ENCODE measurements at regions not wholly inside any gene's neighbourhood (a gene's known extent, or its start where the extent isn't known, plus 50 kb on each side); places are given as distances from the start of the nearest gene placed in this dataset.

- Histone ChIP-seq H3K4me2 (ENCODE audit: insufficient read depth, insufficient read length, low read length) (no peak overlapping the region), H3K18ac (ENCODE audit: insufficient read length, low read depth, low read length) (no peak overlapping the region), H4K8ac (replicated peaks; ENCODE audit: insufficient read length, low read depth, low read length) (no peak overlapping the region), H2BK5ac (ENCODE audit: insufficient read length, low read length) (no peak overlapping the region), H3K79me2 (ENCODE audit: insufficient read depth, low read length) (no peaks in the 10 kb centered on the region), H3K4ac (ENCODE audit: low read depth, low read length) (no peak overlapping the region), H3K27me3 (ENCODE audit: insufficient read depth, low read length) (no peaks in the 10 kb centered on the region), H3K56ac (ENCODE audit: insufficient read length, low read depth, low read length) (no peak overlapping the region), H2AK5ac (ENCODE audit: insufficient read length, low read length) (no peak overlapping the region), H2AFZ (ENCODE audit: low read length) (no peak overlapping the region), H3T11ph (ENCODE audit: low read length) (no peak overlapping the region), H4K5ac (ENCODE audit: insufficient read length, low read depth, low read length) (no peak overlapping the region), H4K91ac (ENCODE audit: insufficient read length, low read depth, low read length) (no peak overlapping the region), H4K20me1 (ENCODE audit: control insufficient read depth, insufficient read depth, insufficient read length) (no peaks in the 10 kb centered on the region), H3K27ac (ENCODE audit: insufficient read length, low read depth, low read length) (no peak overlapping the region), H3K23me2 (ENCODE audit: insufficient read length, low read depth, low read length, poor library complexity, severe bottlenecking) (no peaks in the 10 kb centered on the region), H2BK15ac (ENCODE audit: low read depth, low read length) (no peak overlapping the region), H3K9ac (ENCODE audit: extremely low read depth, insufficient read length, low read length) (no peak overlapping the region), H2BK12ac (ENCODE audit: insufficient read length, low read depth, low read length) (no peak overlapping the region), H3K79me1 (ENCODE audit: insufficient read depth, low read depth, low read length, poor library complexity, severe bottlenecking) (no peaks in the 10 kb centered on the region), H3K9me3 (ENCODE audit: control insufficient read depth, low read depth, low read length) (no peaks in the 10 kb centered on the region), H2BK120ac (ENCODE audit: low read depth, low read length, poor library complexity, severe bottlenecking) (no peak overlapping the region), H3K4me1 (ENCODE audit: insufficient read depth, low read length) (no peaks in the 10 kb centered on the region), H2BK20ac (ENCODE audit: low read depth, low read length, poor library complexity, severe bottlenecking) (no peak overlapping the region), H3K23ac (ENCODE audit: insufficient read length, low read depth, low read length) (no peak overlapping the region), H3K14ac (ENCODE audit: insufficient read depth, low read length) (no peak overlapping the region)
- TF ChIP-seq, protein P1, sequence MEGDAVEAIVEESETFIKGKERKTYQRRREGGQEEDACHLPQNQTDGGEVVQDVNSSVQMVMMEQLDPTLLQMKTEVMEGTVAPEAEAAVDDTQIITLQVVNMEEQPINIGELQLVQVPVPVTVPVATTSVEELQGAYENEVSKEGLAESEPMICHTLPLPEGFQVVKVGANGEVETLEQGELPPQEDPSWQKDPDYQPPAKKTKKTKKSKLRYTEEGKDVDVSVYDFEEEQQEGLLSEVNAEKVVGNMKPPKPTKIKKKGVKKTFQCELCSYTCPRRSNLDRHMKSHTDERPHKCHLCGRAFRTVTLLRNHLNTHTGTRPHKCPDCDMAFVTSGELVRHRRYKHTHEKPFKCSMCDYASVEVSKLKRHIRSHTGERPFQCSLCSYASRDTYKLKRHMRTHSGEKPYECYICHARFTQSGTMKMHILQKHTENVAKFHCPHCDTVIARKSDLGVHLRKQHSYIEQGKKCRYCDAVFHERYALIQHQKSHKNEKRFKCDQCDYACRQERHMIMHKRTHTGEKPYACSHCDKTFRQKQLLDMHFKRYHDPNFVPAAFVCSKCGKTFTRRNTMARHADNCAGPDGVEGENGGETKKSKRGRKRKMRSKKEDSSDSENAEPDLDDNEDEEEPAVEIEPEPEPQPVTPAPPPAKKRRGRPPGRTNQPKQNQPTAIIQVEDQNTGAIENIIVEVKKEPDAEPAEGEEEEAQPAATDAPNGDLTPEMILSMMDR (conservative IDR thresholded peaks at IDR 0.05) = no peak
- no peaks in the 10 kb centered on the region; a peak in 1 of 5 replicates for H3K9me3 Mint-ChIP-seq
- H3K4me1 Mint-ChIP-seq = no peaks in the 10 kb centered on the region
- no CpG with 5 or more reads among the region's 1 CpG for WGBS (ENCODE audit: extremely low coverage, insufficient read length, low lambda C conversion rate)
- no peaks in the 10 kb centered on the region for H3K27me3 Mint-ChIP-seq (ENCODE audit: low read depth)
- H3K36me3 Mint-ChIP-seq (ENCODE audit: insufficient read depth in 1 of 3, low read depth in 3 of 3) = no peaks in the 10 kb centered on the region
- H3K4me3 Mint-ChIP-seq = no peak overlapping the region
- no peak for DNase-seq
- H3K27ac Mint-ChIP-seq = no peak overlapping the region
Observed at GRCh38 chr12:90757957-90758356, 197.0 kb downstream of the CCER1 start.

Measured in H9 (cell line).